ENCODE measurements at regions not wholly inside any gene's neighbourhood (a gene's known extent, or its start where the extent isn't known, plus 50 kb on each side); places are given as distances from the start of the nearest gene placed in this dataset.

DNA sequence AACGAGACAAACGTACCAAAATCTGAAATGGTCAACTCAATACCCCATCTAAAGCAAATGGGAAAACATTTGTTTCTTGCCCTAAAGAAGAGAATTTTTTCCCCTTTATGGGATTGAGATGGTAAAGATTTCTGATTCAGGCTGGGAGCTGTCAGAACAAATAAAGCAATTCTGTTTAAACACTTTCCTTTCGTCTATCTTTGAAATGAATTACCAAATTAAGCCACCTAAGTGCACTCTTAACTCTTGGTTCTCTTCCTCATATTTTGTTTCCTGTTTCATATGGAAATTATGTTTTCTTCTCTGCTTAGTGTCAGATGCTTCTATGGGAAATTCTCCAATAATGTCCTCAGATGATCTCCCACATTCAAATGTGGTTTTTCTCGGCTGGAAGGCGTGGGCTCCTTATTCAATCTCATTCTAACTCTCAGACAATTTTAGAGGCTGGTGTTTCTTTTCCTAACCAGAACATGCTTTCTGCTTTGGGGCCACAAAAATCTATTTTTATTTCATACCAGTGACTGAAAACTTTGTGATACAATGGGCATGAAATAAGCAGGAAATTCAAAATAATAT lies 50.3 kb upstream of the HPF1 start:
- FAIRE-seq: no peak

Data from colon (tissue), 2 donors.